Uterus (tissue), 3 donors: ENCODE measurements at regions not wholly inside any gene's neighbourhood (a gene's known extent, or its start where the extent isn't known, plus 50 kb on each side); places are given as distances from the start of the nearest gene placed in this dataset.
A peak's percentile ranks its signal among the peaks of the same experiment; 100 is the strongest.

Experiments
- DNase-seq, 2 donors: peaks; one replicate each; pipeline ENCODE4 v3.0.0-alpha.2; 2019 to 2020
- H3K27ac ChIP-seq, 2 donors: fragments of 200-600 bp; sonication (generic); 1 replicate in 1 of 2; 2 replicates in 1 of 2; pipeline ENCODE4 v1.5.1; 2016 to 2018
- H3K27me3 ChIP-seq, 2 donors: fragments of 200-600 bp; sonication (generic); one replicate each; pipeline ENCODE4 v1.5.1; 2018 to 2019; ENCODE audit warnings: control low read depth in 1 of 2
- H3K36me3 ChIP-seq, 2 donors: fragments of 200-600 bp; sonication (generic); one replicate each; pipeline ENCODE4 v1.5.1; 2019; ENCODE audit warnings: control low read depth in 1 of 2
- H3K4me1 ChIP-seq, 2 donors: fragments of 200-600 bp; sonication (generic); one replicate each; pipeline ENCODE4 v1.5.1; 2018 to 2019; ENCODE audit warnings: control low read depth in 1 of 2
- H3K4me3 ChIP-seq, 2 donors: fragments of 200-600 bp; sonication (generic); 1 replicate in 1 of 2; 2 replicates in 1 of 2; pipeline ENCODE4 v1.5.1; 2018 to 2019; ENCODE audit warnings: mild to moderate bottlenecking in 1 of 2
- H3K9me3 ChIP-seq, 2 donors: fragments of 200-600 bp; sonication (generic); one replicate each; pipeline ENCODE4 v1.5.1; 2019; ENCODE audit warnings: control low read depth in 1 of 2
- CTCF ChIP-seq, 4 experiments: fragments of 200-600 bp in 2 of 4; fragments of 450-650 bp in 2 of 4; sonication (generic) in 2 of 4; IDR thresholded peaks; one replicate each; pipeline ENCODE4 v1.5.1; 2016 to 2019; ENCODE audit warnings: antibody characterized with exemption in 4 of 4, mild to moderate bottlenecking in 2 of 4, moderate library complexity in 1 of 4
- POLR2A ChIP-seq, 2 donors: fragments of 450-650 bp; IDR thresholded peaks; one replicate each; pipeline ENCODE4 v1.6.1; 2016; ENCODE audit warnings: antibody characterized with exemption in 2 of 2, mild to moderate bottlenecking in 1 of 2, moderate library complexity in 1 of 2
- intact Hi-C: fragments of 100-400 bp; cut with DNase I; formaldehyde crosslinking; loops from one replicate; pipeline ENCODE4 v1.15.1; 2023; ENCODE audit warnings: low total_unique reads
- donor health status: DM: yes; HTN: yes; CAD: no.

- H3K36me3 ChIP-seq, result no peaks in the 10 kb centered on the region
- no peak overlapping the region for H3K4me3 ChIP-seq
- no peaks in the 10 kb centered on the region for H3K4me1 ChIP-seq
- DNase-seq, result no peak
- intact Hi-C loops, result no loop called here
- TF ChIP-seq CTCF (IDR thresholded peaks at IDR 0.05) (no peak), POLR2A (IDR thresholded peaks at IDR 0.05) (no peak)
- no peaks in the 10 kb centered on the region for H3K9me3 ChIP-seq
- H3K27ac ChIP-seq, result no peak overlapping the region
- H3K27me3 ChIP-seq, result no peaks in the 10 kb centered on the region
Observed at GRCh38 chr1:19591482-19592091, 52.5 kb upstream of the NBL1 start.

GRCh38 chr1:19585507-19585906 lies 58.6 kb upstream of the NBL1 start:
- no peaks in the 10 kb centered on the region for H3K4me1 ChIP-seq
- no peaks in the 10 kb centered on the region for H3K9me3 ChIP-seq
- intact Hi-C loops, result no loop called here
- TF ChIP-seq CTCF (IDR thresholded peaks at IDR 0.05), result no peak
- TF ChIP-seq POLR2A (IDR thresholded peaks at IDR 0.05), result no peak
- H3K27ac ChIP-seq, result no peak overlapping the region
- H3K36me3 ChIP-seq, result no peaks in the 10 kb centered on the region
- no peak overlapping the region for H3K4me3 ChIP-seq
- no peaks in the 10 kb centered on the region for H3K27me3 ChIP-seq
- no peak for DNase-seq

GRCh38 chr1:19582318-19582717 lies 61.8 kb upstream of the NBL1 start:
- Histone ChIP-seq H3K4me1 (no peaks in the 10 kb centered on the region), H3K27ac (no peak overlapping the region), H3K36me3 (no peaks in the 10 kb centered on the region), H3K4me3 (no peak overlapping the region), H3K9me3 (no peaks in the 10 kb centered on the region), H3K27me3 (no peaks in the 10 kb centered on the region)
- peak in 1 of 2 donors; percentile 29 for DNase-seq
- intact Hi-C loops, result no loop called here
- TF ChIP-seq POLR2A (IDR thresholded peaks at IDR 0.05) (no peak), CTCF (IDR thresholded peaks at IDR 0.05) (peak in 3 of 4 experiments; percentile 29 to 43 (median 37))

- no peaks in the 10 kb centered on the region for H3K27me3 ChIP-seq
- no peak overlapping the region for H3K4me3 ChIP-seq
- DNase-seq, result no peak
- intact Hi-C loops, result no loop called here
- TF ChIP-seq POLR2A (IDR thresholded peaks at IDR 0.05), result no peak
- no peak for TF ChIP-seq CTCF (IDR thresholded peaks at IDR 0.05)
- no peaks in the 10 kb centered on the region for H3K36me3 ChIP-seq
- no peak overlapping the region for H3K27ac ChIP-seq
- no peaks in the 10 kb centered on the region for H3K9me3 ChIP-seq
- no peaks in the 10 kb centered on the region for H3K4me1 ChIP-seq
Observed at GRCh38 chr1:19581381-19581780, 62.7 kb upstream of the NBL1 start.

- no peaks in the 10 kb centered on the region for H3K36me3 ChIP-seq
Observed at GRCh38 chr1:19577561-19577960, 66.5 kb upstream of the NBL1 start.

More at GRCh38 chr1:19577561-19577960, 66.5 kb upstream of the NBL1 start:
- no peaks in the 10 kb centered on the region for H3K27me3 ChIP-seq
- H3K4me3 ChIP-seq, result no peak overlapping the region
- intact Hi-C loops, result no loop called here
- H3K27ac ChIP-seq, result no peak overlapping the region
- no peak for TF ChIP-seq POLR2A (IDR thresholded peaks at IDR 0.05)
- TF ChIP-seq CTCF (IDR thresholded peaks at IDR 0.05), result no peak
- no peaks in the 10 kb centered on the region for H3K9me3 ChIP-seq
- no peak for DNase-seq
- H3K4me1 ChIP-seq, result no peaks in the 10 kb centered on the region
